ENCODE measurements at regions not wholly inside any gene's neighbourhood (a gene's known extent, or its start where the extent isn't known, plus 50 kb on each side); places are given as distances from the start of the nearest gene placed in this dataset.

- no peaks in the 10 kb centered on the region for H3K4me1 Mint-ChIP-seq (ENCODE audit: low read depth)
- H3K27me3 Mint-ChIP-seq (ENCODE audit: low read depth): no peaks in the 10 kb centered on the region
- peaks cover 39% of the 10 kb centered on the region for H3K9me3 Mint-ChIP-seq (ENCODE audit: low read depth)
- H3K27ac Mint-ChIP-seq (ENCODE audit: unreplicated experiment): no peak overlapping the region
- H3K36me3 Mint-ChIP-seq (ENCODE audit: low read depth): no peaks in the 10 kb centered on the region
- H3K4me3 Mint-ChIP-seq (ENCODE audit: unreplicated experiment): no peak overlapping the region
- DNase-seq (ENCODE audit: low spot score): no peak
- TF ChIP-seq CTCF (IDR thresholded peaks at IDR 0.05): no peak
Observed at GRCh38 chrX:142002471-142002870, 98.8 kb downstream of the MAGEC1 start.

GRCh38 chrX:142001934-142002333, 98.2 kb downstream of the MAGEC1 start:
- Mint-ChIP-seq H3K4me3 (ENCODE audit: unreplicated experiment) (no peak overlapping the region), H3K4me1 (ENCODE audit: low read depth) (no peaks in the 10 kb centered on the region), H3K27ac (ENCODE audit: unreplicated experiment) (no peak overlapping the region), H3K36me3 (ENCODE audit: low read depth) (no peaks in the 10 kb centered on the region), H3K9me3 (ENCODE audit: low read depth) (peaks cover 39% of the 10 kb centered on the region), H3K27me3 (ENCODE audit: low read depth) (no peaks in the 10 kb centered on the region)
- no peak for DNase-seq (ENCODE audit: low spot score)
- TF ChIP-seq CTCF (IDR thresholded peaks at IDR 0.05): no peak

- Mint-ChIP-seq H3K27me3 (ENCODE audit: low read depth) (no peaks in the 10 kb centered on the region), H3K4me3 (ENCODE audit: unreplicated experiment) (no peak overlapping the region), H3K4me1 (ENCODE audit: low read depth) (no peaks in the 10 kb centered on the region), H3K9me3 (ENCODE audit: low read depth) (peaks cover 44% of the 10 kb centered on the region), H3K27ac (ENCODE audit: unreplicated experiment) (no peak overlapping the region), H3K36me3 (ENCODE audit: low read depth) (no peaks in the 10 kb centered on the region)
- TF ChIP-seq CTCF (IDR thresholded peaks at IDR 0.05): no peak
- no peak for DNase-seq (ENCODE audit: low spot score)
Observed at GRCh38 chrX:141989815-141990214, 86.1 kb downstream of the MAGEC1 start.

- no peak overlapping the region for H3K4me3 Mint-ChIP-seq (ENCODE audit: unreplicated experiment)
- no peak overlapping the region for H3K27ac Mint-ChIP-seq (ENCODE audit: unreplicated experiment)
- no peak for TF ChIP-seq CTCF (IDR thresholded peaks at IDR 0.05)
- H3K36me3 Mint-ChIP-seq (ENCODE audit: low read depth): no peaks in the 10 kb centered on the region
- no peaks in the 10 kb centered on the region for H3K4me1 Mint-ChIP-seq (ENCODE audit: low read depth)
- DNase-seq (ENCODE audit: low spot score): no peak
- peaks cover 46% of the 10 kb centered on the region for H3K9me3 Mint-ChIP-seq (ENCODE audit: low read depth)
- H3K27me3 Mint-ChIP-seq (ENCODE audit: low read depth): no peaks in the 10 kb centered on the region
Observed at GRCh38 chrX:141989134-141989533, 85.4 kb downstream of the MAGEC1 start.

GRCh38 chrX:141982296-141982695, 78.6 kb downstream of the MAGEC1 start:
- Mint-ChIP-seq H3K4me3 (ENCODE audit: unreplicated experiment) (no peak overlapping the region), H3K4me1 (ENCODE audit: low read depth) (no peaks in the 10 kb centered on the region), H3K9me3 (ENCODE audit: low read depth) (peaks cover 60% of the 10 kb centered on the region), H3K27ac (ENCODE audit: unreplicated experiment) (no peak overlapping the region), H3K27me3 (ENCODE audit: low read depth) (no peaks in the 10 kb centered on the region), H3K36me3 (ENCODE audit: low read depth) (no peaks in the 10 kb centered on the region)
- no peak for TF ChIP-seq CTCF (IDR thresholded peaks at IDR 0.05)
- no peak for DNase-seq (ENCODE audit: low spot score)
